Lung (tissue), 11 donors: ENCODE measurements at regions not wholly inside any gene's neighbourhood (a gene's known extent, or its start where the extent isn't known, plus 50 kb on each side); places are given as distances from the start of the nearest gene placed in this dataset.
A peak's percentile ranks its signal among the peaks of the same experiment; 100 is the strongest.

Experiments used
- ATAC-seq: fragments of 200-7000 bp; cut with Tn5 transposase; one replicate; pipeline ENCODE4 v1.9.1; 2020; ENCODE audit warnings: moderate number of reproducible peaks; ENCODE audit not compliant: insufficient read depth, low FRiP score
- DNase-seq, 3 donors: peaks; one replicate each; pipeline ENCODE4 v3.0.0-alpha.2; 2013 to 2017
- H3K27ac ChIP-seq, 2 donors: one replicate each; pipeline ENCODE4 v1.5.1; 2013; ENCODE audit warnings: mild to moderate bottlenecking in 2 of 2, moderate library complexity in 2 of 2, control low read depth in 1 of 2, inconsistent platforms in 1 of 2, low read depth in 1 of 2, low read length in 1 of 2
- H3K27me3 ChIP-seq, 3 donors: one replicate each; pipeline ENCODE4 v1.5.1; 2013; ENCODE audit warnings: low read length in 2 of 3; ENCODE audit not compliant: control insufficient read depth in 3 of 3, insufficient read depth in 3 of 3
- H3K36me3 ChIP-seq, 4 donors: one replicate each; pipeline ENCODE4 v1.5.1; 2013; ENCODE audit warnings: low read length in 4 of 4, mild to moderate bottlenecking in 1 of 4, moderate library complexity in 1 of 4; ENCODE audit not compliant: control insufficient read depth in 4 of 4, insufficient read depth in 4 of 4
- H3K4me1 ChIP-seq, 5 donors: one replicate each; pipeline ENCODE4 v1.5.1; 2013; ENCODE audit warnings: low read length in 5 of 5, mild to moderate bottlenecking in 2 of 5, moderate library complexity in 1 of 5; ENCODE audit not compliant: control insufficient read depth in 5 of 5, insufficient read depth in 5 of 5
- H3K4me3 ChIP-seq: one replicate; pipeline ENCODE4 v1.5.1; 2013; ENCODE audit warnings: mild to moderate bottlenecking, control low read depth, moderate library complexity
- H3K9ac ChIP-seq, 2 donors: one replicate each; pipeline ENCODE4 v1.5.1; 2013; ENCODE audit warnings: low read length in 2 of 2, control low read depth in 1 of 2; ENCODE audit not compliant: insufficient read depth in 1 of 2
- H3K9me3 ChIP-seq, 4 donors: one replicate each; pipeline ENCODE4 v1.5.1; 2013; ENCODE audit warnings: low read length in 3 of 4, mild to moderate bottlenecking in 1 of 4, moderate library complexity in 1 of 4; ENCODE audit not compliant: control insufficient read depth in 4 of 4, insufficient read depth in 3 of 4
- CTCF ChIP-seq: IDR thresholded peaks from 2 replicates; pipeline ENCODE4 v1.5.1; 2012; ENCODE audit warnings: mild to moderate bottlenecking; ENCODE audit errors: control extremely low read depth, extremely low read depth
- WGBS, 2 donors: extraction: QIAGEN DNeasy Blood & Tissue Kit; methylation state at CpG; one replicate each; pipeline ENCODE4 v1.1.7; 2013; 5-methylcytosine and 5-hydroxymethylcytosine counted together
- donor health status: control.
- donor health status: control.
- donor health status: Bipolar disorder and iron deficiency.
- donor health status: healthy.
- donor health status: DM: yes; HTN: yes; CAD: no.

GRCh38 chr4:155587766-155588165 lies 78.9 kb upstream of the GUCY1A1 start:
- 97% methylated on average over 3 of the region's 3 CpGs for WGBS, 2 donors
- H3K4me3 ChIP-seq = no peak overlapping the region

GRCh38 chr4:155582971-155583437 lies 83.6 kb upstream of the GUCY1A1 start:
- Histone ChIP-seq H3K9ac (no peak overlapping the region), H3K27me3 (no peaks in the 10 kb centered on the region), H3K4me1 (peaks cover 0 to 30% (median 5%) of the 10 kb centered on the region in 5 donors), H3K27ac (no peak overlapping the region), H3K4me3 (no peak overlapping the region), H3K9me3 (no peaks in the 10 kb centered on the region), H3K36me3 (no peaks in the 10 kb centered on the region)
- WGBS, 2 donors = 7 to 9% methylated on average over 4 of the region's 4 CpGs
- no peak for TF ChIP-seq CTCF
- ATAC-seq (no peak), DNase-seq (peak in 2 of 3 donors; percentile 27 to 57)

More at GRCh38 chr4:155587766-155588165, 78.9 kb upstream of the GUCY1A1 start:
- DNase-seq (no peak), ATAC-seq (no peak)
- Histone ChIP-seq H3K9ac (no peak overlapping the region), H3K27ac (no peak overlapping the region), H3K27me3 (no peaks in the 10 kb centered on the region), H3K4me1 (peaks cover 0 to 24% (median 0%) of the 10 kb centered on the region in 5 donors), H3K9me3 (no peaks in the 10 kb centered on the region), H3K36me3 (no peaks in the 10 kb centered on the region)
- TF ChIP-seq CTCF = no peak

- no peak overlapping the region for H3K9ac ChIP-seq
- no peak for TF ChIP-seq CTCF
- H3K36me3 ChIP-seq = no peaks in the 10 kb centered on the region
- no peak for ATAC-seq
- no peak for DNase-seq
- H3K9me3 ChIP-seq = no peaks in the 10 kb centered on the region
- no peak overlapping the region for H3K4me3 ChIP-seq
- 78 to 89% methylated on average over 1 of the region's 1 CpG for WGBS, 2 donors
- H3K4me1 ChIP-seq = peaks cover 0 to 30% (median 5%) of the 10 kb centered on the region in 5 donors
- no peak overlapping the region for H3K27ac ChIP-seq
- no peaks in the 10 kb centered on the region for H3K27me3 ChIP-seq
Observed at GRCh38 chr4:155582041-155582440, 84.6 kb upstream of the GUCY1A1 start.
